ENCODE measurements at regions not wholly inside any gene's neighbourhood (a gene's known extent, or its start where the extent isn't known, plus 50 kb on each side); places are given as distances from the start of the nearest gene placed in this dataset.

- no peak for TF ChIP-seq POLR2A (IDR thresholded peaks at IDR 0.05)
- no peak for TF ChIP-seq CTCF (IDR thresholded peaks at IDR 0.05)
Observed at GRCh38 chr3:76456322-76456721, 583.6 kb upstream of the ROBO2 start.

All from testis (tissue), 2 donors.